ENCODE measurements at regions not wholly inside any gene's neighbourhood (a gene's known extent, or its start where the extent isn't known, plus 50 kb on each side); places are given as distances from the start of the nearest gene placed in this dataset.

GRCh38 chr5:93348231-93348630 is 232.8 kb downstream of the NR2F1-AS1 start:
- TF ChIP-seq CTCF (IDR thresholded peaks at IDR 0.05) (no peak), PREB (CRISPR knock-in tag; IDR thresholded peaks at IDR 0.05; ENCODE audit: borderline replicate concordance) (no peak), SMAD4 (CRISPR knock-in tag; IDR thresholded peaks at IDR 0.05) (no peak), NFYB (CRISPR knock-in tag; conservative IDR thresholded peaks at IDR 0.05; ENCODE audit: low read depth) (no peak), JAZF1 (CRISPR knock-in tag; IDR thresholded peaks at IDR 0.05) (no peak), NFE2L1 (CRISPR knock-in tag; IDR thresholded peaks at IDR 0.05) (no peak)
